Colonic mucosa (tissue), 4 donors: ENCODE measurements at regions not wholly inside any gene's neighbourhood (a gene's known extent, or its start where the extent isn't known, plus 50 kb on each side); places are given as distances from the start of the nearest gene placed in this dataset.

ENCODE experiments used
- DNase-seq: peaks from one replicate; pipeline ENCODE4 v3.0.0-alpha.2; 2020
- H3K27ac ChIP-seq: fragments of 200-600 bp; one replicate; pipeline ENCODE4 v1.8.0; 2021
- H3K27me3 ChIP-seq: fragments of 200-600 bp; one replicate; pipeline ENCODE4 v1.8.0; 2021
- H3K36me3 ChIP-seq: fragments of 200-600 bp; one replicate; pipeline ENCODE4 v1.8.0; 2021
- H3K4me1 ChIP-seq: fragments of 200-600 bp; one replicate; pipeline ENCODE4 v1.8.0; 2021; ENCODE audit warnings: mild to moderate bottlenecking
- H3K4me3 ChIP-seq: fragments of 200-600 bp; one replicate; pipeline ENCODE4 v1.8.0; 2021
- H3K9ac ChIP-seq, 2 donors: one replicate each; pipeline ENCODE4 v1.7.0; 2013; ENCODE audit warnings: control low read depth in 2 of 2, low read depth in 2 of 2, low read length in 2 of 2
- H3K9me3 ChIP-seq: fragments of 200-600 bp; one replicate; pipeline ENCODE4 v1.8.0; 2021
- intact Hi-C: fragments of 100-400 bp; cut with DNase I; formaldehyde crosslinking; loops from one replicate; pipeline ENCODE4 v1.14.1; 2022
- TF ChIP-seq, protein P1 (sequence below): fragments of 200-600 bp; IDR thresholded peaks from one replicate; pipeline ENCODE4 v1.8.0; 2022; ENCODE audit warnings: antibody characterized with exemption, mild to moderate bottlenecking
- donor health status: healthy.
- donor health status: DM: no; HTN: no; CAD: no.
- donor health status: DM: no; HTN: no; CAD: no.

DNA sequence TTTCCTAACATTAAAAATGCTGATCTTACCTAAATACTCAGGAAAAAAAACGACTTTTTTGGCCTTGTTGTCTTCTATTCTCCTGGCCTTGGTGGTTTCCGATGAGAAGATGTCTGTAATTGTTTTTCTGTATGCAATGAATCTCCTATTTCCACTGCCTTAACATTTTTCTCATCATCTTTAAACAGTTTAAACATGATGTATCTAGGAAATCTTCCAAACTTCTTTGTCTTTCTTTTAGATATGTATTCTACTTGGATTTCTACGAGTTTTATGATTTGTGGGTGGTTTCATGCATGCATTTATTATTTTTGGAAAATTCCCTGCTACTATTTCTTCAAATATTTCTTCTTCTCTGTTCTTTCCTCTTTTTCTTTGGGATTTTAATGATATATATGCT is 288.6 kb upstream of the GYPC start:
- Histone ChIP-seq H3K4me1 (no peaks in the 10 kb centered on the region), H3K9ac (no peak overlapping the region), H3K4me3 (no peak overlapping the region), H3K36me3 (no peaks in the 10 kb centered on the region), H3K27me3 (no peaks in the 10 kb centered on the region), H3K9me3 (no peaks in the 10 kb centered on the region), H3K27ac (no peak overlapping the region)
- intact Hi-C loops: no loop called here
- TF ChIP-seq, protein P1, sequence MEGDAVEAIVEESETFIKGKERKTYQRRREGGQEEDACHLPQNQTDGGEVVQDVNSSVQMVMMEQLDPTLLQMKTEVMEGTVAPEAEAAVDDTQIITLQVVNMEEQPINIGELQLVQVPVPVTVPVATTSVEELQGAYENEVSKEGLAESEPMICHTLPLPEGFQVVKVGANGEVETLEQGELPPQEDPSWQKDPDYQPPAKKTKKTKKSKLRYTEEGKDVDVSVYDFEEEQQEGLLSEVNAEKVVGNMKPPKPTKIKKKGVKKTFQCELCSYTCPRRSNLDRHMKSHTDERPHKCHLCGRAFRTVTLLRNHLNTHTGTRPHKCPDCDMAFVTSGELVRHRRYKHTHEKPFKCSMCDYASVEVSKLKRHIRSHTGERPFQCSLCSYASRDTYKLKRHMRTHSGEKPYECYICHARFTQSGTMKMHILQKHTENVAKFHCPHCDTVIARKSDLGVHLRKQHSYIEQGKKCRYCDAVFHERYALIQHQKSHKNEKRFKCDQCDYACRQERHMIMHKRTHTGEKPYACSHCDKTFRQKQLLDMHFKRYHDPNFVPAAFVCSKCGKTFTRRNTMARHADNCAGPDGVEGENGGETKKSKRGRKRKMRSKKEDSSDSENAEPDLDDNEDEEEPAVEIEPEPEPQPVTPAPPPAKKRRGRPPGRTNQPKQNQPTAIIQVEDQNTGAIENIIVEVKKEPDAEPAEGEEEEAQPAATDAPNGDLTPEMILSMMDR: no peak
- no peak for DNase-seq

DNA sequence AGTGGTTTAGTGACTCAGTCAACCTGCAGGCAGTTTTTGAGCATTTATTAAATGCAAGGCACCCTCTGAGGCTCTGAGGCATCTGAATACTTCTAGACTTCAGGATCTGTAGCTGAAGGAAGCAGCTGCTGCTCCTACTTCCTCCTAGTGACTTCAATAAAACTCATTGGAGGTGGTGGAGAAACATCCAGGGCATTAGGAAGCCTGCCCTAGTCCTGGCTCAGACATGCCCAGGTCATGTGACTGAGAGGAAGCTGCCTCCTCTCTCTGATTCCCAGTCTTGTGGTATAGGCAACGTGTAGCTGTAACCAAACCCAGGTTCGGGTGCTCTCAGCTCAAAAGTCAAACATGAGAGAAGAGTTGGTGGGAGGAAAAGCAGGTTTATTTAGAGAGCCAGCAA is 287.2 kb upstream of the GYPC start:
- Histone ChIP-seq H3K4me1 (no peaks in the 10 kb centered on the region), H3K36me3 (no peaks in the 10 kb centered on the region), H3K4me3 (no peak overlapping the region), H3K27ac (no peak overlapping the region), H3K27me3 (no peaks in the 10 kb centered on the region), H3K9ac (no peak overlapping the region), H3K9me3 (no peaks in the 10 kb centered on the region)
- TF ChIP-seq, protein P1: no peak
- no peak for DNase-seq
- intact Hi-C loops: no loop called here

DNA sequence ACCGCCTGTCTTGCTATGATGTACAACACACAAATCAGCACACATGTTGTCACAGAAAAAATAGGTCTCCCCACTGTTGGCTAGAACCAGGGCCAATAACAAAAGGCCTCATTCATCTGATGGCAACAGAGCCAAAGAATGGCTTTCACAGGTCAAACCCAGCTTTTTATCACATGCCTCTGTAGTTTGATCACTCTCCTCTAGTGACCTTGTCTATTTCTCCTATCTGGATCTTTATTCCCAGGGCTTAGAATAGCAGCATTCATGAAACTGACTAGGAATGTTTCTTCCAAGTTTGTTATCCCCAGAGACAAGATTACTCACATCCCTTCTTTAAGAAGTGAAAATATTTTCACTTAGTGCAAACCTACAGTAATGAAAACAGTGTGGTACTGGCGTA is 285.8 kb upstream of the GYPC start:
- H3K27ac ChIP-seq: no peak overlapping the region
- H3K4me3 ChIP-seq: no peak overlapping the region
- no peak overlapping the region for H3K9ac ChIP-seq
- no peaks in the 10 kb centered on the region for H3K27me3 ChIP-seq
- H3K36me3 ChIP-seq: no peaks in the 10 kb centered on the region
- H3K9me3 ChIP-seq: no peaks in the 10 kb centered on the region
- intact Hi-C loops: no loop called here
- no peaks in the 10 kb centered on the region for H3K4me1 ChIP-seq
- DNase-seq: no peak
- TF ChIP-seq, protein P1: no peak

DNA sequence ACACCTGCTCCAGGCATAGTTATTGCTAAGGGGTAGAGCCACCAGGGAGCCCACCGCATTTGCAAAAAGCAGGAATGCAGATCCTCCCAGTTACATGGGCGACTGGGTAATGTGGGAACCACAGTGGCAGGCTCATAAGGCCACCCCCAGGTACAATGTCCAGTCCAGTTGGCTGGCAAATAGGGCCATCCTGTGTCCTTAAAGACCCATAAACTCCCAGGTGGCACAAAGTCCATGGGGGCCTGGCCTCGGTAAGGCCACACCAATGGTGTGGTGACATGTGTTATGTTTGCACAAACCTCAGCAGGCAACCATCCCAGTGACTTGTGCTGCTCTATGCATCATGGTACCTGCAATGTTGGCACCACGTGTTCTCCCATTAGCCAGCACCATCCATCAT is 283.6 kb upstream of the GYPC start:
- no peaks in the 10 kb centered on the region for H3K36me3 ChIP-seq
- no peak overlapping the region for H3K27ac ChIP-seq
- H3K4me1 ChIP-seq: no peaks in the 10 kb centered on the region
- no peak for DNase-seq
- H3K4me3 ChIP-seq: no peak overlapping the region
- intact Hi-C loops: no loop called here
- no peaks in the 10 kb centered on the region for H3K9me3 ChIP-seq
- H3K9ac ChIP-seq: no peak overlapping the region
- H3K27me3 ChIP-seq: no peaks in the 10 kb centered on the region
- TF ChIP-seq, protein P1: no peak

DNA sequence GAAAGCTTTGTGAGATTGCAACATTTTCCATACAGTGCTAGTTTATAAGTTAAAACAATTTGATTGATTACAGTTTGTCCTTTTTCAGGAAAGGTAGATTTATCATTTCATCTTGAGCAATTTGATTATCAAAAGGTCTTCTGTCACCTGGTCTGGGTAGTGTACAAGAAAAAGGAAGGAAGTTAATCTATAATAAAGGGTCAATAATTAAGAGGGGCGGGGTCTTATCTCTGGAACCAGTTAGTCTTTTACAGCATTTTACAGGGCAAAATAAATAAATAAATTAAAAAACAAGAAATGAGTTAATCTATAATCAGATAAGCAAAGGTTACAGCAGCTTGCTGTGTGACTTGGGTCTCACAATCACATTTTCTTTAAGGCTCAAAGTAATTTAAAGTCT is 277.8 kb upstream of the GYPC start:
- Histone ChIP-seq H3K4me1 (no peaks in the 10 kb centered on the region), H3K9ac (no peak overlapping the region), H3K27me3 (no peaks in the 10 kb centered on the region), H3K27ac (no peak overlapping the region), H3K9me3 (no peaks in the 10 kb centered on the region), H3K36me3 (no peaks in the 10 kb centered on the region), H3K4me3 (no peak overlapping the region)
- no peak for DNase-seq
- TF ChIP-seq, protein P1: no peak
- intact Hi-C loops: no loop called here

DNA sequence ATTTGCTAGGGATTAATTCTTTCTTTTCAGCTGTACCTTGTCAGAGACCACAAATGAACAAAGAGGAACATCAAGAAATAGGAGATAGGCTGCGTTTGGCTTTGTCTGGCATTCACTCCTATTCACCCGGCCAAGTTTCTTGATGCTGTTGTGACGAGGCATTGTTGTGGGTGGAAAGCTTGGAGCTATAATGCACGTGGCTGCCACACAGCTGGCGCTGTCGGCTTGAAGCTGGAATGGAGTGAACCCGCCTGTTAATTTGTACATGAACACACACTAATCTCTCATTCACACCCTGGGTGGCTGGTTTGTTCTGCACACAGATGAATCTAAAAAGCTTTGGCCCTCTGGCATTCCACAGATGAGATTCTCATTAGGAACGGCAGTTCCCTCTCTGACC is 274.9 kb upstream of the GYPC start:
- Histone ChIP-seq H3K4me3 (no peak overlapping the region), H3K36me3 (no peaks in the 10 kb centered on the region), H3K9me3 (no peaks in the 10 kb centered on the region), H3K27ac (no peak overlapping the region), H3K27me3 (no peaks in the 10 kb centered on the region), H3K4me1 (no peaks in the 10 kb centered on the region), H3K9ac (no peak overlapping the region)
- intact Hi-C loops: no loop called here
- TF ChIP-seq, protein P1: no peak
- DNase-seq: no peak
